Kidney glomerular epithelial cell (primary cell): ENCODE measurements at regions not wholly inside any gene's neighbourhood (a gene's known extent, or its start where the extent isn't known, plus 50 kb on each side); places are given as distances from the start of the nearest gene placed in this dataset.
"Not testable (repeated sequence)": the region's sequence is repeated elsewhere in the genome, so short reads cannot be mapped to it uniquely, and the experiment has no call there.

ENCODE experiments used
- DNase-seq: peaks from one replicate; lab custom pipeline; 2025; lab: John Stamatoyannopoulos, UW

DNA sequence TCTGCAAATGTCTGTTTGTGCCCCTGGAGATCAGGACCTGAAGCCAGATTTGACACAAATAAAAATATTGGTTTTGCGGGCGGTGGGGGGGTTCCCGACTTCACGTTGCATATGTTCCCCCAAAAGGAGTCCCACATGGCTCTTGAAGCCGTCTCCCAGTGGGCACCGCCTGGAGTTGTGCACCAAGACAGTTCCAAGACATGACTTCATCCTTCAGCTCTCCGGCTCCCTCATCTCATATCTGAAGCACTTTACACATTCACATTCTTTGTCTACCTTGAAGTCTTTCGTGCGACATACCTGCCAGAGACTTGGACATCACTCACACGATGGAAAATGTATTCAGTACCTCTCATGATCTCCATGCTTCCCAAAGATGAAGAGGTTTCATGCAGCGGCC lies 362.8 kb upstream of the FOXK1 start:
- DNase-seq: no peak

GRCh38 chr7:4325732-4326131 lies 356.4 kb upstream of the FOXK1 start:
- DNase-seq: no peak

GRCh38 chr7:4331711-4332110 lies 350.4 kb upstream of the FOXK1 start:
- DNase-seq: no peak

DNA sequence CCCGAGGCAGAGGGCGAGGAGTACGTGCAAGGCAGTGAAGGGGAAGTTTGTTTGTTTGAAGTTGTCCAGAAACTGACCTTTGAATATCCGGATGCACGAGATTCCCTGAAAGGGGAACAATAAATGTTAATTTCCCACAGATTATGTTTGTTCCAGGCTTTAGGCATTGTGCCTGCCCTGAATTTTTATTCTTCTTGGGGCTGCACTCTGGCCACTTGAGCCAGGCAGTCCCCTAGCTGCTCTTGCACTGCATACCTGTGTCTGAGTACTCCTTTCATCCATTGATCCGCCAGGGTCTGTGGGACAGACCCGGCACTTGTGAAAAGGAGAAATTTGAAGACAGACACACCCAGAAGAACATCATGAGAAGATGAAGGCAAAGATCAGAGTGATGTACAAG lies 343.5 kb upstream of the FOXK1 start:
- DNase-seq: no peak

DNA sequence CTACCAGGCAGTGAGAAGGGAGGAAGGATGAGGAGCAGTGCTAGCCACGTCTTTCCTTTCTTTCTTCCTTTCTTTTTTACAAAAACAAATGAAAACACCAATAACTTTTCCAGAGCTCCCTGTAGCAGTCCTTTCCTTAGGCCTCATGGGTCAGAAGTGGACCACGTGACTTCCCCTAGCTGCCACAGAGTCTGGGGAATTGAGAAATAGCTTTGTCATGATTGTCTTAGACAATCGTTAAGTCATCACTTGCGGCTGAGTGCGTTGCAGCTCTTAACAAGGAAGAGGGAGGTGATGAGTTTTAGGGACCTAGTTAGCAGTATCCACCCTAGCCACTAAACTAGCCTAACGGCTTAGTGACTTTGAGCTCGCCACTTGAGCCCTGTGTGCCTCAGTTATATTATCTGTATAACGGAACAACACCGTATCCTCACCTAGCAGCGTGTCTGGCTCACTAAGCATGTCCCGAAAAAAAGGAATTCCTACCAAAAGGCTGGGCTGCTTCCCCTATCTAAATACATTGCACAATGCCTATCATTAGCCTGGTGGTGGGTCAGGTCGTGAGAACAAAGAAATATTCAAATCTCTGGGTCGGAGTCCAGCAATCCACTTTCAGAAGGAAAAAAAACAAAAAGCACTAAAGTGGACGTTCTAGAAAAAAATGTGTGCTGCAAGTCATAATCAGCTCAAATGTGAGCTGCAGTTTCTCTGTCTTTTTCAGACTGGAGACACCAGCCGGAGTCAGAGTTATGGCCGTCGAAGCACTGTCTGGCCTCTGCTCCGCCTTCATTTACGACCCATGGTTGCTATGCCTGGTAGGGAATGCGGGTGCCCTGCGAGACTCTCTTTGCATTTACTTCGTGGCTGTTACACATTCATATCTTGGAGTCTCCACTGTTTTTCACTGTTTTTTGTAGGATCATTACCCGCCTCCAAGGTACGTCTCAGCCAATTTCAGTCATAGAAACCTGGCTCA lies 338.5 kb upstream of the FOXK1 start:
- DNase-seq: no peak

DNA sequence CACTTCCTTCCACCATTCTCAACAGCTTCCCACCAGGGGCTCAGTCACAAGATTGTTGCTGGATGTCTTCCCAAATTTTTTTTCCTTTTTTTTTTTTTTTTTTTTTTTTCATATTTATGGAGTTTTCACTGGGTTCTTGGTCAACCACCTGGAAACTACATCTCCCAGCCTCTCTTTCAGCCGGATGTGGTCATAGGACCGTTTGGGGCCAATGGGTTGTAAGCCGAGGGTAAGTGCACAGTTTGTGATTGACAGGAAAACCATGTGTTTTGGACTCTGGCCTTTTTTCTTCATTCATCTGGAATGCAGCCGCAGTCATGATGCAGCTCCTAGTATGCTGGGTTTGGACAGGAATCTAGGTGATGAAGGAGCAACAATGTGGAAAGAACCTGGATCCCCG lies 337.1 kb upstream of the FOXK1 start:
- DNase-seq: no peak

DNA sequence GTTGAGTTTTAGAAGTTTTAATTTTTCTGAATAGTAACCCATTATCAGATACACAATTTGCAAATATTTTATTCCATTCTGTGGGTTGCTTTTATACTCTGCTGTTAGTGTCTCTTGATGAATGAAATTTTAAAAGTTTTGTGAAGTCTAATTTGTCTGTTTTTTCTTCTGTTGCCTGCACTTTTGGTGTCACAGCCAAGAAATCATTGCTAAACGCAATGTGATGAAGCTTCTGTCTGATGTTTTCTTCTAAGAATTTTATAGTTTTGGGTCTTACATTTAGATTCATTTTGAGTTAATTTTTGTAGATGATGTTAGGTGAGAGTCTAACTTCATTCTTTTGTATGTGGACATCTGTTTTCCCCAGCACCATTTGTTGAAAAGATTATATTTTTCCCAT lies 330.0 kb upstream of the FOXK1 start:
- DNase-seq: no peak

DNA sequence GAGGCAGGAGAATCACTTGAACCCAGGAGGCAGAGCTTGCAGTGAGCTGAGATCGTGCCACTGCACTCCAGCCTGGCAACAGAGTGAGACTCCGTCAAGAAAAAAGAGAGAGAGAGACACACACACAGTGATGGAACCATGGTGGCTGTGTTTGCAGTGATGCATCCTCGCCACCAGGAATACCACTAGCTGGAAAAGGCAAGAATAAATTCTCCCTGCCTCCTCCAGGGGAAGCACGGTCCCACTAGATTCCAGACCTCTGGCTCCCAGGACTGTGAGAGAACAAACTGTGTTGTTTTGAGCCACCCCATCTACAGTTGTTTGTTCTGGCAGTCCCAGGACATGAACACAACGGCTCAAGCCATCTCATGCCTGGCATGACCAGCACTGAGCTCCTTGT lies 320.3 kb upstream of the FOXK1 start:
- no peak for DNase-seq

GRCh38 chr7:4383584-4383983 lies 298.5 kb upstream of the FOXK1 start:
- DNase-seq: no peak

- no peak for DNase-seq
Observed at GRCh38 chr7:4386190-4386589, 295.9 kb upstream of the FOXK1 start.

DNA sequence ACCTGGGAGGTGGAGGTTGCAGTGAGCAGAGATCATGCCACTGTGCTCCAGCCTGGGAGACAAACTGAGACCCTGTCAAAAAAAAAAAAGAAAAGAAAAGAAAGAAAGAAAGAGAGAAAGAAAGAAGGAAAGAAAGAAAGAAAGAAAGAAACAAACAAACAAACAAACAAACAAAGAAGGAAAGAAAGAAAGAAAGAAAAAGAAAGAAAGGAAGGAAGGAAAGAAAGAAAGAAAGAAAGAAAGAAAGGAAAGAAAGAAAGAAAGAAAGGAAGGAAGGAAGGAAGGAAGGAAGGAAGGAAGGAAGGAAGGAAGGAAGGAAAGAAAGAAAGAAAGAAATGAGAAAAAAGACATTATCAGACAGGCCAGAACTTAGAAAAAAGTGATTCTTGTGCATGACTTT lies 291.0 kb upstream of the FOXK1 start:
- not testable (repeated sequence) for DNase-seq

- DNase-seq: no peak
Observed at GRCh38 chr7:4394736-4395135, 287.4 kb upstream of the FOXK1 start.

DNA sequence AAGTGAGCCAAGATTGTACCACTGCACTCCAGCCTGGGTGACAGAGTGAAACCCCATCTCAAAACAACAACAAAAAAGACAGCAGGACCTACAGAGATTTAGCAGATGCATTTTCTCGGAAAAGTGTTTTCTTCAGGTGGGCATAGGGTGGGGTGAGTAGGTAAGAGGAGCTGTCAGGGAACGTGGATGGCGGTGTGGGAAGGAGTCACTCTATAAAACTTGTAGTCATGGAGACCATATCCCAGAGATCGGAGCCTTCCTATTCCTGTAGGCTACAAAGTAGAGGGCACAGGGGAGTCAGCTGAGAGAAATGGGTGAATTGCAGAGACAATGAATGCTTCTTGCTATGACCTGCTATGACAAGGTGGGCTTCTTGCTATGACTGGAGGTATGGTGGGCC lies 283.0 kb upstream of the FOXK1 start:
- DNase-seq: no peak

GRCh38 chr7:4399596-4399995 lies 282.5 kb upstream of the FOXK1 start:
- DNase-seq: no peak

GRCh38 chr7:4406288-4407058 lies 275.6 kb upstream of the FOXK1 start:
- no peak for DNase-seq

GRCh38 chr7:4409946-4410345 lies 272.1 kb upstream of the FOXK1 start:
- no peak for DNase-seq

GRCh38 chr7:4416396-4417056 lies 265.6 kb upstream of the FOXK1 start:
- no peak for DNase-seq

DNA sequence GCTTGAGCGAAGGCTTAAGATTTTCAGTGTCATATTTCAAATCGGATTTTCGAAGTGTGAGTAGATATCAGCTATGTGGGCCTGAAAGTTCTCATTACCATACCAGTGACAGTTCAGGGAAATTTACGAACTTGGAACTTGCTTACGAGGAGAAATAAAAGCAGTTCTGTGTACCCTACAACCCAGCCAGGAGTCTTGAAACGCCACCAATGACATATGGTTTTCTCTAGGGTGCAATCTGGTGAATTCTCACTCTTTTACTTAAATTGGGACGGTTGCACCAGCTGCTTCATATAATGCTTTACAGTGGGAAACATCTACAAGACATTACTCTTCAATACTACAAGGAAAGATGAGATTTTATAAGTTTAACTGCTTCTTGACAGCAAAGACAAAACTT lies 253.6 kb upstream of the FOXK1 start:
- DNase-seq: no peak

GRCh38 chr7:4430227-4430626 lies 251.9 kb upstream of the FOXK1 start:
- DNase-seq: no peak

GRCh38 chr7:4434306-4434705 lies 247.8 kb upstream of the FOXK1 start:
- no peak for DNase-seq

GRCh38 chr7:4436361-4436895 lies 245.7 kb upstream of the FOXK1 start:
- DNase-seq: no peak

- no peak for DNase-seq
Observed at GRCh38 chr7:4436936-4437335, 245.2 kb upstream of the FOXK1 start.
